Muscle of back (tissue), 3 donors: ENCODE measurements at regions not wholly inside any gene's neighbourhood (a gene's known extent, or its start where the extent isn't known, plus 50 kb on each side); places are given as distances from the start of the nearest gene placed in this dataset.

Experiments used
- DNase-seq, 3 donors: peaks; one replicate each; pipeline versions ENCODE4 v3.0.0 to v3.0.0-alpha.2; 2013

- DNase-seq: no peak
These were observed 86.9 kb upstream of the MGAT5 start for GRCh38 chr2:134167015-134167414.

GRCh38 chr2:134169788-134170187 is 84.1 kb upstream of the MGAT5 start:
- DNase-seq: no peak

DNA sequence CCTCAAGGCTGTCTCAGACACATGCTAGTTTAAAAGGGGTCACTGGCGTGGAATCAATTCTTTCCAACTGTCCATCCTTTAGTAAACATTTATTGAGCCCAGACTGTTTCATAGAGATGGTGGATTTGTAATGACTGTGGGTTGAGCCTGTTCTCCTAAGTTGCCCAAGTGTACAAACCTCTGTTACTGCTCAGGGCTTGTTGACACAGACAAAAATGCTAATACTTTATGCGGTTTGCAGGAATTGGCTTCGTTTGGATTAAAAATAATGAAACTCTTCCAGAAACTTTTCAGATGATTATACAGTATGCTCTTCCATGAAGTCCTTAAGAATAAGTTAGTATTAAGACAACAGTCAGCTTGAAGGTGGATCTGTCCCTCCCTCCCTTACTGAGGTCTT is 83.6 kb upstream of the MGAT5 start:
- peak in 1 of 3 donors; percentile 30 for DNase-seq

GRCh38 chr2:134170700-134171099 is 83.2 kb upstream of the MGAT5 start:
- DNase-seq: no peak

DNA sequence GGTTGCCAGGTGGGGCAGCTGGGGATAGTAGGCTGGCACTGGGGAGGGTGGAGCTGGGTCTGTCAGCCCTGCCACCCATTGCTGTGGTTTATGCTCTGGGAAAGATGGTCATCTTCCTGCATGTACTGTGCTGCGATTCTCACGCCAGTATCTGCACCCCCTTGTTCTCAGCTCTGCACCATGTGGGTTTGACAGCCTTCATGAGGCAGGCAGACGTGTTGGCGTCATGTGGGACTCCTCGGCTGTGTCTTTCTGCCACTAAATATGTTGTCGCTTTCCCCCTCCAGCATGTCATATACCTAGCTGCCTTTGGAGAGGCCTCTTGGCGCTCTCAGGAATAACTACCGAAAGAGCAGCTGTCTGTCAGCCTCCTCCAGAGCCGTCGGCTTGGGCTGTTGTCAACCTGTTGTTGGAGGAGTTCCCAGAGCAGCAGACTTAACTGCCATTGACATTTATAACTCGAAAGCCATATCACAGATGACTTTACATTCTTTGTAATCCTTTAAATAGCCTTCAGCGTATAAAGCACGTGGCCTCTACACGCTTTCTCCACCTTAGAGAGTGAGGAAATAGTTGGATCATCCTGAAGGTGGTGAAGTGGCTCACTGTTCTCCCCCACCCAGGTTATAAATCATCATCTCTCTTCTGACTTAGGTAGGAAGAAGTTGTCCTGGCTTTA is 80.4 kb upstream of the MGAT5 start:
- peak; percentile 52 to 64 (median 54) for DNase-seq

DNA sequence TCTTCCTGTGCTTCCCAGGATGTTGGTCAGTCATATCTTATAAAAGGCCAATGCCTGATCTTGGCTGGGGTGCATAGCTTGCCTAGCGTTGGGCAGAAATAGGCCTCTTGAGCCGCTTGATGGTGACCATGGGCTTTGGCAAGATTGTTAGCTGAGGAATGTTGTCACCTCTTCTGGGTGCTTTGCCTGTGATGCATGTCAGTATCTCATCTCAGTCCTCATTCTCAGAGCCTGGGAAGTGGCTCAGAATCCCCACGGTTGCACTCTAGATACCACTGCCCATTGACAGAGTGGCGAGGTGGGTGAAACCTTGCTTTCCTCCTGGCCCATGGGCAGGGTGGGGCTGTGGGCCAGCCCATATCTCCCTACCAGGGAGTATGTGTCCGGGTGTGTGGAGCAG is 79.2 kb upstream of the MGAT5 start:
- no peak for DNase-seq

DNA sequence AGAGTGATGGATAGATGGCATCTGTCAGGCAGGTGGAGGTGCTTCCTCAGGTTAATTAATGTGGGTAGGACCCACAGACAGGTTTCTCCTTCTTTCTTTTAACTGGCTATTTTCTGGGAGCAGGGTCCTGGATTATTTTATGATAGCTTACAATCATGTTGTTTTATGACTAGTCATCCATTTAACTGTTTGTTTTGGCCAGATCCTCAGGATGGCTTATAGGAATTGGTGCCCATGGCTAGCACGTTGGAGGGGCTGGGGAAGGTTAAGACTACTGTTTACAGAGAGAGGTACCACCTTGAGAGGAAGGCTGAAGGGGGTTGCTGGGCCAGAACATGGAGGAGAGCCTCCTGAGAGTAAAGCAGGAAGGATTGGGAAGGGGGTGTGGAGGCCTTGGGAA is 78.0 kb upstream of the MGAT5 start:
- no peak for DNase-seq

GRCh38 chr2:134177351-134177931 is 76.4 kb upstream of the MGAT5 start:
- DNase-seq: peak in 1 of 3 donors; percentile 23

- DNase-seq: no peak
These were observed 75.6 kb upstream of the MGAT5 start for GRCh38 chr2:134178138-134178877.

GRCh38 chr2:134181219-134181618 is 72.7 kb upstream of the MGAT5 start:
- no peak for DNase-seq

GRCh38 chr2:134183679-134184078 is 70.2 kb upstream of the MGAT5 start:
- no peak for DNase-seq

GRCh38 chr2:134185639-134186038 is 68.2 kb upstream of the MGAT5 start:
- DNase-seq: no peak

- no peak for DNase-seq
These were observed 64.7 kb upstream of the MGAT5 start for GRCh38 chr2:134189009-134189720.

DNA sequence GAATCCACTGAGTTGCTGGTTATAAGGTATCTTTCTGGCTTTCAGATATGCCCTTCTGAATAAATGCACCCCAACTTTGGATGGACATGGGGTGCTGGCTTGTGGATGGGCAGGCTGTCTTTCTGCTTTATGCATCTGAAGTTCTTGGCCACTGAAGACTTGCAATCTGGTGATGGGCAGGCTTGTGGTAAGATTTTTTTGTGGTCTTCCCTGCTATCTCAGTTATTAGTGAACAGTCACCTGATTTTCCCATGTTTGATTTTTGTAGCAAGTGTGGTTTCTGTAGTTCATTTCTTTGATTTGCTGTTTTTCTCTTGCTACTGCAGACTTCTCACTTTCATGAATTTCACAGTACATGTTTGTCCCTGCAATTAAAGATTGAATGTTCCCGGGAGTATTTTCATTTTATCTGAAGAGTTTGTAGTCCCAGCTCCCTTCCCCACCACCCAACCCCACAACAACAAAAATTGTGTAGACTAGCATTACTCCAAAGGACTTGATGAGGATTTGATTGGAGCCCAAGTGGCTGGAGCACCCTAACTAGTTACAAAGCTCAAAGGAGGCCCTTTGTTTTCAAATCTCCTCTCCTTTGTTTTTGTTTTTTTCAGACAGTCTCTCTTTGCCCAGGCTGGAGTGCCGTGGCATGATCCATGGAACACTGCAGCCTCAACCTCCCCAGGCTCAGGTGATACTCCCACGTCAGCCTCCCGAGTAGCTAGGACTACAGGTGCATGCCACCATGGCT is 63.6 kb upstream of the MGAT5 start:
- DNase-seq: no peak

- DNase-seq: no peak
These were observed 63.1 kb upstream of the MGAT5 start for GRCh38 chr2:134190807-134191203.

GRCh38 chr2:134191835-134192234 is 62.0 kb upstream of the MGAT5 start:
- DNase-seq: no peak

DNA sequence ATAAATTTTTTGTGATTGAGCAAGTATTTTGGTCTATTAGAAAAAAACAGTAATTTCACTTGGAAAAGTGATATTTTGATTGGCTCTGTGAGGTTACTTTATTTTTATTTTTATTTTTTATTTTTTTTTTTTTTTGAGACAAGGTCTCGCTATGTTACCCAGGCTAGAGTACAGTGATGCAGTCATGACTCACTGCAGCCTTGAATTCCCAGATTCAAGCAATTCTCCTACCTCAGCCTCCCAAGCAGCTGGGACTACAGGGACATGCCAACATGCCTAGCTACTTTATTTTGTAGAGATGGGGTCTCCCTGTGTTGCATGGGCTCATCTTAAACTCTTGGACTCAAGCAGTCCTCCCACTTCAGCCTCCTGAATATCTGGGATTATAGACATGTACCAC is 60.9 kb upstream of the MGAT5 start:
- no peak for DNase-seq

DNA sequence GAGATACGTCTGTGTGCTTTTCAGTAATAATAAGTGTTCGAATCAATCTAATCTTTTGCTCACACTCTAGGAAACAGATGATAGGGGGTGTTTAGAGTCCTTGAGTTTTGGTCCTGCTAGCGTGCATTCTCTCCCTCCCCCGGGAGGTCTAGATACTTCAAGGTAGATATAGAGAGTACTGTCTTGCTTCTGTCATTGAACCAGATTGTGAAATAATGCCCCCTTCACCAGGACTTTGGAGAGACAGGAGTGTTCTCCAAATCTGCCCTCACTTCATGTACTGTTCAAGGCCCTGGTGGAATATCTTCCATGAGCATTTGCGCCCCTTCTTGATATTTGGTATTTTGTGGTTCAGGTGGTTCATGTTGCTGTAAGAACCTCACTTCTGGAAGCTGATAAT is 59.4 kb upstream of the MGAT5 start:
- DNase-seq: no peak

- DNase-seq: no peak
These were observed 58.5 kb upstream of the MGAT5 start for GRCh38 chr2:134195341-134195740.

DNA sequence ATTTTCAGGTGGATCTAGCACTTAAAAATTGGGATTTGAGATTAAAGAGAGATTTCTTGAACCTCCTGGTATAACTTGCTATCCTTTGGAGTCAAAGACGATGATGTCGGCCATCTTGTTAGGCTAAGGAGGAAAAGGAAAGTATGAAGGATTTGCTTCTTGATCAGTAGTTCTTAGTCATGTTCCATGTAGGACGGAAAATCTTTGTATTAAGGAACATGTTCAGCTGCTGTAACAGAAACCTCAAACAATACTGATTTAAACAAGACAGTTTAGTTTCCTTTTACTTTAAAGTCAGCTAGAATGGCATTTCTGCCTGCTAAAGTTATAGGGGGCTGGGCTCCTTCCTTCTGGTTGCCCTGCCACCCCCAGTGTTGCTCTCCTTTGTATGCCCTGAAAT is 56.4 kb upstream of the MGAT5 start:
- DNase-seq: no peak

GRCh38 chr2:134198006-134198634 is 55.8 kb upstream of the MGAT5 start:
- DNase-seq: no peak
